ENCODE measurements at regions not wholly inside any gene's neighbourhood (a gene's known extent, or its start where the extent isn't known, plus 50 kb on each side); places are given as distances from the start of the nearest gene placed in this dataset.

GRCh38 chr1:65059930-65060538 is 88.0 kb upstream of the AK4 start:
- Histone ChIP-seq H3K36me3 (no peaks in the 10 kb centered on the region), H3K9ac (no peak overlapping the region), H3K9me3 (ENCODE audit: low read depth) (no peaks in the 10 kb centered on the region), H3K79me2 (ENCODE audit: low read depth) (peaks cover 47% of the 10 kb centered on the region), H3K4me3 (no peak overlapping the region), H2AFZ (replicated peaks) (no peak overlapping the region), H3K4me1 (peaks cover 3% of the 10 kb centered on the region), H3K27ac (no peak overlapping the region), H3F3A (ENCODE audit: low read depth) (no peaks in the 10 kb centered on the region), H3K4me2 (no peak overlapping the region), H3K27me3 (no peaks in the 10 kb centered on the region), H4K20me1 (ENCODE audit: low read depth) (peaks cover 43% of the 10 kb centered on the region)
- H3K4me3 Mint-ChIP-seq = no peak overlapping the region
- H3K4me1 Mint-ChIP-seq = peaks cover 4% of the 10 kb centered on the region
- no peaks in the 10 kb centered on the region for H3K27me3 Mint-ChIP-seq (ENCODE audit: insufficient read depth, low read depth)
- peak; percentile 7 for DNase-seq (ENCODE audit: low spot score)
- TF ChIP-seq EZH2 (IDR thresholded peaks at IDR 0.05) (no peak), CTCF (IDR thresholded peaks at IDR 0.05) (peak; percentile 54), EZH2phosphoT487 (IDR thresholded peaks at IDR 0.05) (no peak)
- H3K36me3 Mint-ChIP-seq = peaks cover 16% of the 10 kb centered on the region
- H3K9me3 Mint-ChIP-seq = no peaks in the 10 kb centered on the region
- no peak overlapping the region for H3K27ac Mint-ChIP-seq

GRCh38 chr1:65062339-65062738 is 85.7 kb upstream of the AK4 start:
- no peak overlapping the region for H3K27ac ChIP-seq
- H3K9me3 ChIP-seq (ENCODE audit: low read depth) = no peaks in the 10 kb centered on the region
- no peak for DNase-seq (ENCODE audit: low spot score)
- peaks cover 55% of the 10 kb centered on the region for H4K20me1 ChIP-seq (ENCODE audit: low read depth)
- peaks cover 59% of the 10 kb centered on the region for H3K79me2 ChIP-seq (ENCODE audit: low read depth)
- H3K27me3 ChIP-seq = no peaks in the 10 kb centered on the region
- H3K36me3 ChIP-seq = no peaks in the 10 kb centered on the region
- H3K4me2 ChIP-seq = no peak overlapping the region
- Mint-ChIP-seq H3K4me3 (no peak overlapping the region), H3K36me3 (peaks cover 4% of the 10 kb centered on the region), H3K27me3 (ENCODE audit: insufficient read depth, low read depth) (peaks cover 7% of the 10 kb centered on the region), H3K9me3 (no peaks in the 10 kb centered on the region), H3K4me1 (peaks cover 14% of the 10 kb centered on the region), H3K27ac (no peak overlapping the region)
- H3K4me1 ChIP-seq = peaks cover 7% of the 10 kb centered on the region
- H3K4me3 ChIP-seq = no peak overlapping the region
- H2AFZ ChIP-seq (replicated peaks) = no peak overlapping the region
- no peak for TF ChIP-seq EZH2phosphoT487 (IDR thresholded peaks at IDR 0.05)
- no peak for TF ChIP-seq EZH2 (IDR thresholded peaks at IDR 0.05)
- TF ChIP-seq CTCF (IDR thresholded peaks at IDR 0.05) = no peak
- H3F3A ChIP-seq (ENCODE audit: low read depth) = peaks cover 14% of the 10 kb centered on the region
- no peak overlapping the region for H3K9ac ChIP-seq

GRCh38 chr1:65063025-65063424 is 85.0 kb upstream of the AK4 start:
- H4K20me1 ChIP-seq (ENCODE audit: low read depth) = peaks cover 55% of the 10 kb centered on the region
- DNase-seq (ENCODE audit: low spot score) = no peak
- peaks cover 59% of the 10 kb centered on the region for H3K79me2 ChIP-seq (ENCODE audit: low read depth)
- peaks cover under 1% of the 10 kb centered on the region for H3K27me3 ChIP-seq
- TF ChIP-seq EZH2 (IDR thresholded peaks at IDR 0.05) (no peak), EZH2phosphoT487 (IDR thresholded peaks at IDR 0.05) (no peak), CTCF (IDR thresholded peaks at IDR 0.05) (peak; percentile 14)
- no peak overlapping the region for H3K4me3 ChIP-seq
- peak overlapping the region; percentile 27 for H3K4me3 Mint-ChIP-seq
- H3K4me2 ChIP-seq = no peak overlapping the region
- no peaks in the 10 kb centered on the region for H3K36me3 ChIP-seq
- peaks cover 17% of the 10 kb centered on the region for H3F3A ChIP-seq (ENCODE audit: low read depth)
- H3K36me3 Mint-ChIP-seq = peaks cover under 1% of the 10 kb centered on the region
- no peak overlapping the region for H2AFZ ChIP-seq (replicated peaks)
- H3K27ac Mint-ChIP-seq = no peak overlapping the region
- peaks cover 14% of the 10 kb centered on the region for H3K4me1 Mint-ChIP-seq
- H3K4me1 ChIP-seq = peaks cover 7% of the 10 kb centered on the region
- H3K9me3 ChIP-seq (ENCODE audit: low read depth) = no peaks in the 10 kb centered on the region
- no peak overlapping the region for H3K9ac ChIP-seq
- peaks cover 12% of the 10 kb centered on the region for H3K27me3 Mint-ChIP-seq (ENCODE audit: insufficient read depth, low read depth)
- no peak overlapping the region for H3K27ac ChIP-seq
- H3K9me3 Mint-ChIP-seq = no peaks in the 10 kb centered on the region

Measured in neural progenitor cell (in vitro differentiated cells).